GM10266 (cell line): ENCODE measurements at regions not wholly inside any gene's neighbourhood (a gene's known extent, or its start where the extent isn't known, plus 50 kb on each side); places are given as distances from the start of the nearest gene placed in this dataset.

Experiments
- DNase-seq: peaks from one replicate; pipeline ENCODE4 v3.0.0; 2012; ENCODE audit errors: extremely low spot score
- CTCF ChIP-seq: IDR thresholded peaks from 2 replicates; pipeline ENCODE4 v1.5.1; 2012; ENCODE audit warnings: mild to moderate bottlenecking, low read depth; ENCODE audit not compliant: control insufficient read depth, insufficient read depth; ENCODE audit errors: missing control alignments

GRCh38 chr5:125639858-125640257, 783.4 kb upstream of the GRAMD2B start:
- DNase-seq: no peak
- TF ChIP-seq CTCF: no peak

GRCh38 chr5:125652761-125653160, 770.4 kb upstream of the GRAMD2B start:
- DNase-seq: no peak
- no peak for TF ChIP-seq CTCF

- TF ChIP-seq CTCF: no peak
- DNase-seq: no peak
Measured at GRCh38 chr5:125654392-125654791, 768.8 kb upstream of the GRAMD2B start.

- no peak for TF ChIP-seq CTCF
- DNase-seq: no peak
Measured at GRCh38 chr5:125655156-125655555, 768.1 kb upstream of the GRAMD2B start.

GRCh38 chr5:125657936-125658335, 765.3 kb upstream of the GRAMD2B start:
- no peak for DNase-seq
- TF ChIP-seq CTCF: no peak

- TF ChIP-seq CTCF: no peak
- no peak for DNase-seq
Measured at GRCh38 chr5:125659316-125660023, 763.7 kb upstream of the GRAMD2B start.

GRCh38 chr5:125660231-125660895, 762.8 kb upstream of the GRAMD2B start:
- no peak for TF ChIP-seq CTCF
- no peak for DNase-seq
